SJCRH30 (cell line): ENCODE measurements at regions not wholly inside any gene's neighbourhood (a gene's known extent, or its start where the extent isn't known, plus 50 kb on each side); places are given as distances from the start of the nearest gene placed in this dataset.
"Not testable (repeated sequence)": the region's sequence is repeated elsewhere in the genome, so short reads cannot be mapped to it uniquely, and the experiment has no call there.

Experiments
- DNase-seq, 2 experiments: peaks; one replicate each; pipeline ENCODE4 v3.0.0-alpha.2; 2015 to 2020
- H3K27ac ChIP-seq: fragments of 250-450 bp; sonication (Bioruptor Pico); 2 replicates; pipeline ENCODE4 v1.5.1; 2020; ENCODE audit warnings: mild to moderate bottlenecking, moderate library complexity
- H3K27me3 ChIP-seq: fragments of 250-450 bp; sonication (Bioruptor Pico); 2 replicates; pipeline ENCODE4 v1.5.1; 2020; ENCODE audit warnings: mild to moderate bottlenecking, moderate library complexity
- H3K36me3 ChIP-seq: fragments of 250-450 bp; sonication (Bioruptor Pico); 2 replicates; pipeline ENCODE4 v1.5.1; 2020; ENCODE audit warnings: mild to moderate bottlenecking, moderate library complexity
- H3K4me1 ChIP-seq: fragments of 250-450 bp; sonication (Bioruptor Pico); 2 replicates; pipeline ENCODE4 v1.5.1; 2020; ENCODE audit warnings: mild to moderate bottlenecking, moderate library complexity
- H3K4me3 ChIP-seq: fragments of 250-450 bp; sonication (Bioruptor Pico); 2 replicates; pipeline ENCODE4 v1.5.1; 2020; ENCODE audit warnings: mild to moderate bottlenecking, moderate library complexity
- H3K9me3 ChIP-seq: fragments of 250-450 bp; sonication (Bioruptor Pico); replicated peaks from 2 replicates; pipeline ENCODE4 v1.5.1; 2020; ENCODE audit warnings: mild to moderate bottlenecking, moderate library complexity

DNA sequence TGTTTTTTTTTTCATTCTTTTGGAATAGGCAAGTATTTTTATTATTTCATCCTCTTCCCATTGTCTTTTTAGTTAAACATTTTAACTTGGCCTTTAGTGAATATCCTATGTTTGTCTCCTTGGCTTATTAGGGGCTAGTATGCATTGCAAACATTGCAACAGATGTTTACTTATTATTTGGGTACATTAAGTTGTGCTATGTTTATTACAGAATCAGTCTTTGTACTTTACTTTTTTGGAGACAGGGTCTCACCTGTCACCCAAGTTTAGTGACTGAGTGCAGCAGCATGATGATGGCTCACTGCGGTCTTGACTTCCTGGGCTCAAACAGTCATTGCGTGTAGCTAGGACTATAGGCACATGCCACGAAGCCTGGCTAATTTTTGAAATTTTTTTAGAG, 51.1 kb upstream of the NUDT6 start:
- no peaks in the 10 kb centered on the region for H3K4me1 ChIP-seq
- no peaks in the 10 kb centered on the region; the same call in 1 of the 2 replicates for H3K9me3 ChIP-seq
- H3K27me3 ChIP-seq: no peaks in the 10 kb centered on the region
- no peak overlapping the region for H3K4me3 ChIP-seq
- DNase-seq: no peak
- no peak overlapping the region for H3K27ac ChIP-seq
- H3K36me3 ChIP-seq: peaks cover 39% of the 10 kb centered on the region

GRCh38 chr4:122976111-122976510, 53.7 kb upstream of the NUDT6 start:
- H3K4me3 ChIP-seq: no peak overlapping the region
- no peaks in the 10 kb centered on the region for H3K27me3 ChIP-seq
- H3K9me3 ChIP-seq: no peaks in the 10 kb centered on the region; the same call in 1 of the 2 replicates
- peaks cover 47% of the 10 kb centered on the region for H3K36me3 ChIP-seq
- no peak overlapping the region for H3K27ac ChIP-seq
- no peak for DNase-seq
- no peaks in the 10 kb centered on the region for H3K4me1 ChIP-seq

GRCh38 chr4:122977103-122977502, 54.7 kb upstream of the NUDT6 start:
- Histone ChIP-seq H3K27me3 (no peaks in the 10 kb centered on the region), H3K36me3 (peaks cover 50% of the 10 kb centered on the region), H3K9me3 (no peaks in the 10 kb centered on the region; the same call in 1 of the 2 replicates), H3K4me1 (no peaks in the 10 kb centered on the region), H3K4me3 (no peak overlapping the region), H3K27ac (no peak overlapping the region)
- DNase-seq: no peak

GRCh38 chr4:122978109-122978508, 55.7 kb upstream of the NUDT6 start:
- peaks cover 52% of the 10 kb centered on the region for H3K36me3 ChIP-seq
- H3K4me1 ChIP-seq: no peaks in the 10 kb centered on the region
- no peak overlapping the region for H3K27ac ChIP-seq
- no peaks in the 10 kb centered on the region; the same call in 1 of the 2 replicates for H3K9me3 ChIP-seq
- H3K4me3 ChIP-seq: no peak overlapping the region
- no peaks in the 10 kb centered on the region for H3K27me3 ChIP-seq
- no peak for DNase-seq

DNA sequence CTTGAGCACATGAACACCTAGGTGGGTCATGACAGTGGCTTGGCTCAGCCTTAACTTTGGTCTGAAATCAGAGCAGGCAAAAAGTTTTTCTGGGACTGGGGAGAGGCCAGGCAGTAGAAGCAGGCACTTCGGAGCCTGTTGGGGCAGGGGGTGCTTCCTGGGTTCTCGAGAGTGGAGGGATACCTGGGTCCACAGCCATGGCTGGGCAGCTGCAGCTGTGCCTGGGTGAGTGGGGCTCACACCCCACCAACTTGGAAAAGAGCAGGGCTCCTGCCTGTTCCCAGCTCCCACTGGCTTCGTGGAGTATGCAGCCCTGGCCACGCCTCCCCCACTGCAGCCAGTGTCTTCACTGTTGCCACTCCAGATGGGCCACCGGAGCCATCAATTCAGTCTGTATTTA, 56.4 kb upstream of the NUDT6 start:
- no peak overlapping the region for H3K27ac ChIP-seq
- no peaks in the 10 kb centered on the region for H3K4me1 ChIP-seq
- H3K36me3 ChIP-seq: peaks cover 52% of the 10 kb centered on the region
- H3K4me3 ChIP-seq: no peak overlapping the region
- DNase-seq: no peak
- H3K9me3 ChIP-seq: no peaks in the 10 kb centered on the region; the same call in 1 of the 2 replicates
- no peaks in the 10 kb centered on the region for H3K27me3 ChIP-seq

DNA sequence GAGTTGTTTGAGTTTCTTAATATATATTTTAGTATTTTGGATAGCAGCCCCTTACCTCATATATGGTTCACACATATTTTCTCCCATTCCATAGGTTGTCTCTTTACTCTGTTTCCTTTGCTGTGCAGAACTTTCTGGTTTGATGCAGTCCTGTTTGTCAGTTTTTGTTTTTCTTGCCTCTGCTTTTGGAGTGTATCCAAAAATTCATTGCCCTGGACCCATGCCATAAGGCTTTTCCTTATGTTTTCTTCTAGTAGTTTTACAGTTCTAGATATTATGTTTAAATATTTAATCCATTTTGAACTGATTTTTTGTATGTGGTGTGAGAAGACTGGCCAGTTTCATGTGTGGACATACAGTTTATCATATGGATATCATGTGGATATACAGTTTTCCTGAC, 58.5 kb upstream of the NUDT6 start:
- no peak overlapping the region for H3K4me3 ChIP-seq
- H3K36me3 ChIP-seq: peaks cover 57% of the 10 kb centered on the region
- no peak overlapping the region for H3K27ac ChIP-seq
- DNase-seq: no peak
- H3K9me3 ChIP-seq: no peaks in the 10 kb centered on the region
- no peaks in the 10 kb centered on the region for H3K4me1 ChIP-seq
- H3K27me3 ChIP-seq: no peaks in the 10 kb centered on the region

DNA sequence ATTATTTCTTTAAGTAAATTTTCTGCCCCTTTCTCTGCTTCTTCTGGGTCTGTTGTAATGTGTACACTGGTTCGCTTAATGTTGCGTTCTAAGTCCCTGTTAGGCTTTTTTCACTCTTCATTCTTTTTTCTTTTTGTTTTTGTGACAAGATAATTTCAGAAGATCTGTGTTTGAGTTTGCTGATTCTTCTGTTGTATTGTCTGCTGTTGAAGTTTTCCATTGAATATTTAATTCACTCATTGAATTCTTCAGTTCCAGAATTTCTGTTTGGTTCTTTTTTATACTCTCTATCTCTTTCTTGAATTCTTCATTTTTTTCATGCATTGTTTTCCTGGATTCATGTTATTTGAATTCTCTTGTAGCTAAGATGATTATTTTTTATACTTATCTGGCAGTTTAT, 66.3 kb upstream of the NUDT6 start:
- no peak overlapping the region for H3K4me3 ChIP-seq
- peaks cover 32% of the 10 kb centered on the region for H3K36me3 ChIP-seq
- no peaks in the 10 kb centered on the region; the same call in 1 of the 2 replicates for H3K9me3 ChIP-seq
- no peak for DNase-seq
- no peaks in the 10 kb centered on the region for H3K27me3 ChIP-seq
- no peak overlapping the region for H3K27ac ChIP-seq
- no peaks in the 10 kb centered on the region for H3K4me1 ChIP-seq

- H3K4me1 ChIP-seq: no peaks in the 10 kb centered on the region
- H3K9me3 ChIP-seq: no peaks in the 10 kb centered on the region; the same call in 1 of the 2 replicates
- peaks cover 33% of the 10 kb centered on the region for H3K36me3 ChIP-seq
- H3K27me3 ChIP-seq: no peaks in the 10 kb centered on the region
- H3K4me3 ChIP-seq: no peak overlapping the region
- DNase-seq: no peak
- H3K27ac ChIP-seq: no peak overlapping the region
These were observed 68.5 kb upstream of the NUDT6 start for GRCh38 chr4:122990891-122991290.

DNA sequence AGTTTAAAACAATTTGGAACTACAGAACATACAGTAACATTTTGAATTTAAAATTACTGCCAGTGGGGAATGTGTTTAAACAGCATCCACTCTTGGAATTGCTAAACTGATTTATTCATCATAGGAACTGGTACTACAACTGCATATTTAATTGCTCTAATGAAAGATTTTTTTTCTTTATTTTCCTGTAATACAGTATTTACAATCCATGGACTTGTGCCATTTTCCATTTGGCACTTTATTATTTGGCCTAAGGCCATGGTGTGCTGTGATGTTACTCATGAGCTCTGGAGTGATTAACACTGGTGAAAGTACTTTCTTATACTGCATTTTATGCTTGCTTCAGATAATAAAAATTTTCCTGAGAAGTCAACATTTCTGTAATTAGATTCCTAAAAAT, 69.7 kb upstream of the NUDT6 start:
- Histone ChIP-seq H3K27me3 (no peaks in the 10 kb centered on the region), H3K36me3 (peaks cover 34% of the 10 kb centered on the region), H3K27ac (no peak overlapping the region), H3K4me1 (no peaks in the 10 kb centered on the region), H3K9me3 (no peaks in the 10 kb centered on the region; the same call in 1 of the 2 replicates), H3K4me3 (no peak overlapping the region)
- DNase-seq: no peak

GRCh38 chr4:122992641-122993040, 70.2 kb upstream of the NUDT6 start:
- no peaks in the 10 kb centered on the region for H3K27me3 ChIP-seq
- H3K27ac ChIP-seq: no peak overlapping the region
- H3K4me1 ChIP-seq: no peaks in the 10 kb centered on the region
- H3K4me3 ChIP-seq: no peak overlapping the region
- H3K36me3 ChIP-seq: peaks cover 39% of the 10 kb centered on the region
- H3K9me3 ChIP-seq: peaks cover 5% of the 10 kb centered on the region; the same call in 1 of the 2 replicates
- DNase-seq: no peak

DNA sequence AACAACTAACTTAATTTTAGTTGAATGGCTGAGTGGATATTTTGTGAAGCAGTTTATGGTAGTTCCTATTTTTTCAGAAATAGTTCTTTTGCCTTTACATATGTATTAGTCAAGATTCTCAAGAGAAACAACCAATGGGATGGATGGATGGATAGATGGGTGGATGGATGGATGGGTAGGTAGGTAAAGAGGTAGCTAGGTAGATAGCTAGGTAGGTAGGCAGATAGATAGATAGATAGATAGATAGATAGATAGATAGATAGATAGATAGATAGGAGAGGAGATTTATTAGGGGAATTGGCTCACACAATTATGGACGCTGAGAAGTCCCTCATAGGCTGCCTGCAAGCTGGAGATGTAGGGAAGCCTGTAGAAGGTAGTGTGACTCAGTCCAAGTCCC, 74.0 kb upstream of the NUDT6 start:
- Histone ChIP-seq H3K4me1 (no peaks in the 10 kb centered on the region), H3K27ac (no peak overlapping the region), H3K4me3 (no peak overlapping the region), H3K27me3 (no peaks in the 10 kb centered on the region), H3K36me3 (peaks cover 38% of the 10 kb centered on the region), H3K9me3 (peaks cover 11% of the 10 kb centered on the region; the same call in 1 of the 2 replicates)
- DNase-seq: no peak

GRCh38 chr4:122997463-122998101, 75.2 kb upstream of the NUDT6 start:
- H3K9me3 ChIP-seq: peaks cover 11% of the 10 kb centered on the region; the same call in 1 of the 2 replicates
- no peak for DNase-seq
- H3K27me3 ChIP-seq: no peaks in the 10 kb centered on the region
- H3K4me3 ChIP-seq: no peak overlapping the region
- H3K27ac ChIP-seq: no peak overlapping the region; the same call in 1 of the 2 replicates
- no peaks in the 10 kb centered on the region for H3K4me1 ChIP-seq
- H3K36me3 ChIP-seq: peaks cover 25% of the 10 kb centered on the region

GRCh38 chr4:123004079-123004478, 81.7 kb upstream of the NUDT6 start:
- H3K27ac ChIP-seq, H3K4me3 ChIP-seq, DNase-seq, H3K4me1 ChIP-seq, H3K27me3 ChIP-seq, H3K9me3 ChIP-seq: not testable (repeated sequence)
- H3K36me3 ChIP-seq: peaks cover 15% of the 10 kb centered on the region

GRCh38 chr4:123005126-123005525, 82.7 kb upstream of the NUDT6 start:
- H3K27ac ChIP-seq, H3K27me3 ChIP-seq, H3K9me3 ChIP-seq, H3K4me3 ChIP-seq, DNase-seq, H3K4me1 ChIP-seq: not testable (repeated sequence)
- peaks cover 18% of the 10 kb centered on the region for H3K36me3 ChIP-seq

- Histone ChIP-seq H3K27me3 (no peaks in the 10 kb centered on the region), H3K4me3 (no peak overlapping the region), H3K9me3 (peaks cover 3% of the 10 kb centered on the region), H3K4me1 (no peaks in the 10 kb centered on the region), H3K27ac (no peak overlapping the region), H3K36me3 (peaks cover 21% of the 10 kb centered on the region)
- no peak for DNase-seq
These were observed 85.3 kb upstream of the NUDT6 start for GRCh38 chr4:123007679-123008078.

DNA sequence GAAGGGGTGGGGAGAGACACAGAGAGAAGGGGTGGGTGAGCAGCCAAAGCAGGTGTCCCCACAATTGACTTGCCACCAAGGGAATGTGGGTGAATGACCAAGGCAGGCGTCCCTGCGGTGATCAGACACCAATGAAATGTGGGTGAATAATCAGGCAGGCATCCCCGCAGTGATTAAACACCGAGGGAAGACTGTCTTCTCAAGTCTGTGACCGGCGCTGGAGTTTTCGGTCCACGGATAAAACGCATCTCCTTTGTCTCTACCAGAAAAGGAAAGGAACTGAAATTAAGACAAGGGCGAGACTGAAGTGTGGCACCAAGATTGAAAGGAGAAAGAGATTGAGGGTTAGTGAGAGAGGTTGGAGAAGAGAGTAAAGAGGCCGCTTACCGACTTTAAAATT, 90.0 kb upstream of the NUDT6 start:
- not testable (repeated sequence) for H3K27ac ChIP-seq, H3K4me3 ChIP-seq, H3K4me1 ChIP-seq, H3K27me3 ChIP-seq, H3K9me3 ChIP-seq, DNase-seq
- H3K36me3 ChIP-seq: peaks cover 23% of the 10 kb centered on the region
